Occipital lobe (tissue), 1 donor: ENCODE measurements at regions not wholly inside any gene's neighbourhood (a gene's known extent, or its start where the extent isn't known, plus 50 kb on each side); places are given as distances from the start of the nearest gene placed in this dataset.
"Not testable (repeated sequence)": the region's sequence is repeated elsewhere in the genome, so short reads cannot be mapped to it uniquely, and the experiment has no call there.

Experiments used
- DNase-seq: peaks from one replicate; lab custom pipeline; 2025; lab: John Stamatoyannopoulos, UW

GRCh38 chr9:78902051-78902450 lies 605.1 kb downstream of the PSAT1 start:
- DNase-seq, result no peak

- no peak for DNase-seq
Measured at GRCh38 chr9:78903581-78903980, 606.7 kb downstream of the PSAT1 start.

- DNase-seq, result no peak
Measured at GRCh38 chr9:78904686-78905085, 607.8 kb downstream of the PSAT1 start.

- DNase-seq, result no peak
Measured at GRCh38 chr9:78905387-78905786, 608.5 kb downstream of the PSAT1 start.

- no peak for DNase-seq
Measured at GRCh38 chr9:78905986-78906755, 609.2 kb downstream of the PSAT1 start.

GRCh38 chr9:78909566-78909965 lies 612.6 kb downstream of the PSAT1 start:
- no peak for DNase-seq

GRCh38 chr9:78916884-78917283 lies 620.0 kb downstream of the PSAT1 start:
- not testable (repeated sequence) for DNase-seq

GRCh38 chr9:78918976-78919375 lies 622.1 kb downstream of the PSAT1 start:
- DNase-seq, result no peak

- no peak for DNase-seq
Measured at GRCh38 chr9:78919701-78920100, 622.8 kb downstream of the PSAT1 start.

- DNase-seq, result no peak
Measured at GRCh38 chr9:78921341-78921740, 624.4 kb downstream of the PSAT1 start.

- no peak for DNase-seq
Measured at GRCh38 chr9:78923966-78924659, 627.2 kb downstream of the PSAT1 start.

GRCh38 chr9:78927099-78927940 lies 630.4 kb downstream of the PSAT1 start:
- no peak for DNase-seq

- no peak for DNase-seq
Measured at GRCh38 chr9:78928625-78929405, 631.9 kb downstream of the PSAT1 start.

- DNase-seq, result no peak
Measured at GRCh38 chr9:78930281-78930680, 633.4 kb downstream of the PSAT1 start.

- DNase-seq, result no peak
Measured at GRCh38 chr9:78932849-78933627, 636.1 kb downstream of the PSAT1 start.

GRCh38 chr9:78934880-78935279 lies 636.9 kb upstream of the TLE4 start:
- no peak for DNase-seq

- DNase-seq, result no peak
Measured at GRCh38 chr9:78938821-78939220, 632.9 kb upstream of the TLE4 start.

GRCh38 chr9:78939311-78940065 lies 632.3 kb upstream of the TLE4 start:
- DNase-seq, result no peak

GRCh38 chr9:78940121-78940855 lies 631.5 kb upstream of the TLE4 start:
- DNase-seq, result no peak
